ENCODE measurements at regions not wholly inside any gene's neighbourhood (a gene's known extent, or its start where the extent isn't known, plus 50 kb on each side); places are given as distances from the start of the nearest gene placed in this dataset.

DNA sequence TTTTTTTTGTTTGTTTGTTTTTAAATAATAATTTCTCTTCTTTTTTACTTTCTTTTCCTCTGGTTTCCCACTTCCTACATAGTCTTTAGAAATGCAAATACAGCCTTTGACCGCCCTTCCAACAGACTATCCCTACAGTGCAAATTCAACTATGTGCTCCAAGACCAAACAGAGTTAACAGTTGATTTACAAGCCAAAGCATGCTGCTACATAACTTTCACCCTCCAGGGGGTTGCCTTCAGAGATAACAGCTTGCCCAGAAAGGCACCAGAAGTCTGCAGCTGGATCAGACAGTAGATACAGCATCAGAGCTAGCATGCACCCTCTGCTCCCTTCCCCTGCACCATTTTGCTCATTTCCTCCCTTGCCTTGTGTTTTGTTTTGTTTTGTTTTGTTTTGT, 539.0 kb downstream of the ZWINT start:
- no peak for TF ChIP-seq ZNF384 (IDR thresholded peaks at IDR 0.05)
- no peak for TF ChIP-seq BHLHE40 (IDR thresholded peaks at IDR 0.05; ENCODE audit: borderline replicate concordance)
- no peak for TF ChIP-seq HDGF (IDR thresholded peaks at IDR 0.05; ENCODE audit: borderline replicate concordance)
- no peak for TF ChIP-seq FOXM1 (IDR thresholded peaks at IDR 0.05; ENCODE audit: borderline replicate concordance)
- no peak for TF ChIP-seq SP1 (IDR thresholded peaks at IDR 0.05)
- TF ChIP-seq L3MBTL2 (conservative IDR thresholded peaks at IDR 0.05): no peak
- no peak for TF ChIP-seq TARDBP (IDR thresholded peaks at IDR 0.05)
- no peak for TF ChIP-seq SUZ12 (IDR thresholded peaks at IDR 0.05)
- no peak for TF ChIP-seq FOXA1 (IDR thresholded peaks at IDR 0.05)
- TF ChIP-seq LEF1 (IDR thresholded peaks at IDR 0.05; ENCODE audit: borderline replicate concordance): no peak
- TF ChIP-seq ELF4 (IDR thresholded peaks at IDR 0.05): no peak
- TF ChIP-seq, protein P1, sequence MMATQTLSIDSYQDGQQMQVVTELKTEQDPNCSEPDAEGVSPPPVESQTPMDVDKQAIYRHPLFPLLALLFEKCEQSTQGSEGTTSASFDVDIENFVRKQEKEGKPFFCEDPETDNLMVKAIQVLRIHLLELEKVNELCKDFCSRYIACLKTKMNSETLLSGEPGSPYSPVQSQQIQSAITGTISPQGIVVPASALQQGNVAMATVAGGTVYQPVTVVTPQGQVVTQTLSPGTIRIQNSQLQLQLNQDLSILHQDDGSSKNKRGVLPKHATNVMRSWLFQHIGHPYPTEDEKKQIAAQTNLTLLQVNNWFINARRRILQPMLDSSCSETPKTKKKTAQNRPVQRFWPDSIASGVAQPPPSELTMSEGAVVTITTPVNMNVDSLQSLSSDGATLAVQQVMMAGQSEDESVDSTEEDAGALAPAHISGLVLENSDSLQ (IDR thresholded peaks at IDR 0.05): no peak
